ENCODE measurements at regions not wholly inside any gene's neighbourhood (a gene's known extent, or its start where the extent isn't known, plus 50 kb on each side); places are given as distances from the start of the nearest gene placed in this dataset.

DNA sequence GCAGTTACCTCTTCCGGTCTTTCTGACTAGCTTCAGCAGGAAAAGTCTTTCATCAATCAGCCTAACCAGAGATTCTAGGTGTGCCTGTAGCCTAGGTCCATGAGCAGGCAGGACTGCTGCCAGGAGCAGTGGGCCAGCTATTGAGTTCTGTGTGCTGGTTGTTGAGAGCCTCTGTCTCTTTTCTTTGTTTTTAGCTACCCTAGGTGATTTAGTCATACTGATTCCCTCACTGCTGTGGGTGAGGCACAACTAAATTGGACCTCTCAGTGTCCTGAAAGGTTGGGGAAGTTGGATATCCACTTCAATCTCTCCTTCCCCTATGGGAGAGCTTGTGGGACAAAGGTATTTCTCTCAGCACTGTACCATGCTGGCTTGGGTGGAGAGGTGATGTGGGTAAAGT is 354.9 kb downstream of the GPAT3 start:
- Histone ChIP-seq H4K20me1 (ENCODE audit: control insufficient read depth, insufficient read depth) (no peaks in the 10 kb centered on the region), H3K36me3 (ENCODE audit: control insufficient read depth in 2 of 2, insufficient read depth in 2 of 2, low read length in 1 of 2) (no peaks in the 10 kb centered on the region), H3K27ac (ENCODE audit: control insufficient read depth, insufficient read depth) (no peak overlapping the region), H3K4me3 (no peak overlapping the region), H3K9ac (ENCODE audit: control insufficient read depth, insufficient read depth, low read length) (no peak overlapping the region), H3K4me2 (ENCODE audit: control insufficient read depth, insufficient read depth) (no peak overlapping the region), H3K79me2 (ENCODE audit: control insufficient read depth, insufficient read depth, low read length) (no peaks in the 10 kb centered on the region), H3K9me3 (replicated peaks; ENCODE audit: control insufficient read depth, insufficient read depth, low read length) (no peaks in the 10 kb centered on the region), H3K4me1 (ENCODE audit: control insufficient read depth, insufficient read depth, low read length) (no peaks in the 10 kb centered on the region), H3K27me3 (replicated peaks in 1 of 2; ENCODE audit: control insufficient read depth in 2 of 2, insufficient read depth in 2 of 2, low read length in 1 of 2) (no peaks in the 10 kb centered on the region; a peak in 1 of 4 replicates), H2AFZ (ENCODE audit: control insufficient read depth, low read depth, low read length) (no peak overlapping the region)
- ATAC-seq (no peak), FAIRE-seq (no peak), DNase-seq (ENCODE audit: low read depth, low spot score) (no peak)
- ChIA-PET CTCF (no interaction called here), RAD21 (ENCODE audit: unreplicated experiment) (no interaction called here), POLR2A (no interaction called here), SMC1A (ENCODE audit: uncharacterized antibody, unreplicated experiment) (no interaction called here)
- intact Hi-C loops (cut with micrococcal nuclease; ENCODE audit: unreplicated experiment), result no loop called here
- 22% methylated on average over 1 of the region's 1 CpG for WGBS (ENCODE audit: insufficient coverage, insufficient replicate concordance, low lambda C conversion rate, missing lambda C conversion rate)
- TF ChIP-seq PAX5 (IDR thresholded peaks at IDR 0.05; ENCODE audit: borderline replicate concordance, low read depth, low read length) (no peak), HDAC2 (IDR thresholded peaks at IDR 0.05) (no peak), KAT2A (conservative IDR thresholded peaks at IDR 0.05; ENCODE audit: control insufficient read depth, low read depth, low read length) (no peak), ELK1 (IDR thresholded peaks at IDR 0.05; ENCODE audit: low read depth, low read length) (no peak), YBX1 (IDR thresholded peaks at IDR 0.05) (no peak), ZNF384 (IDR thresholded peaks at IDR 0.05; ENCODE audit: borderline replicate concordance, low read depth, low read length) (no peak), CREB1 (IDR thresholded peaks at IDR 0.05; ENCODE audit: low read depth) (no peak), TAF1 (IDR thresholded peaks at IDR 0.05; ENCODE audit: borderline replicate concordance, low read depth, low read length) (no peak), ZBTB33 (IDR thresholded peaks at IDR 0.05) (no peak)
- TF ChIP-seq, protein P1, sequence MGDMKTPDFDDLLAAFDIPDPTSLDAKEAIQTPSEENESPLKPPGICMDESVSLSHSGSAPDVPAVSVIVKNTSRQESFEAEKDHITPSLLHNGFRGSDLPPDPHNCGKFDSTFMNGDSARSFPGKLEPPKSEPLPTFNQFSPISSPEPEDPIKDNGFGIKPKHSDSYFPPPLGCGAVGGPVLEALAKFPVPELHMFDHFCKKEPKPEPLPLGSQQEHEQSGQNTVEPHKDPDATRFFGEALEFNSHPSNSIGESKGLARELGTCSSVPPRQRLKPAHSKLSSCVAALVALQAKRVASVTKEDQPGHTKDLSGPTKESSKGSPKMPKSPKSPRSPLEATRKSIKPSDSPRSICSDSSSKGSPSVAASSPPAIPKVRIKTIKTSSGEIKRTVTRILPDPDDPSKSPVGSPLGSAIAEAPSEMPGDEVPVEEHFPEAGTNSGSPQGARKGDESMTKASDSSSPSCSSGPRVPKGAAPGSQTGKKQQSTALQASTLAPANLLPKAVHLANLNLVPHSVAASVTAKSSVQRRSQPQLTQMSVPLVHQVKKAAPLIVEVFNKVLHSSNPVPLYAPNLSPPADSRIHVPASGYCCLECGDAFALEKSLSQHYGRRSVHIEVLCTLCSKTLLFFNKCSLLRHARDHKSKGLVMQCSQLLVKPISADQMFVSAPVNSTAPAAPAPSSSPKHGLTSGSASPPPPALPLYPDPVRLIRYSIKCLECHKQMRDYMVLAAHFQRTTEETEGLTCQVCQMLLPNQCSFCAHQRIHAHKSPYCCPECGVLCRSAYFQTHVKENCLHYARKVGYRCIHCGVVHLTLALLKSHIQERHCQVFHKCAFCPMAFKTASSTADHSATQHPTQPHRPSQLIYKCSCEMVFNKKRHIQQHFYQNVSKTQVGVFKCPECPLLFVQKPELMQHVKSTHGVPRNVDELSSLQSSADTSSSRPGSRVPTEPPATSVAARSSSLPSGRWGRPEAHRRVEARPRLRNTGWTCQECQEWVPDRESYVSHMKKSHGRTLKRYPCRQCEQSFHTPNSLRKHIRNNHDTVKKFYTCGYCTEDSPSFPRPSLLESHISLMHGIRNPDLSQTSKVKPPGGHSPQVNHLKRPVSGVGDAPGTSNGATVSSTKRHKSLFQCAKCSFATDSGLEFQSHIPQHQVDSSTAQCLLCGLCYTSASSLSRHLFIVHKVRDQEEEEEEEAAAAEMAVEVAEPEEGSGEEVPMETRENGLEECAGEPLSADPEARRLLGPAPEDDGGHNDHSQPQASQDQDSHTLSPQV (IDR thresholded peaks at IDR 0.05), result no peak
- TF ChIP-seq, protein P2, sequence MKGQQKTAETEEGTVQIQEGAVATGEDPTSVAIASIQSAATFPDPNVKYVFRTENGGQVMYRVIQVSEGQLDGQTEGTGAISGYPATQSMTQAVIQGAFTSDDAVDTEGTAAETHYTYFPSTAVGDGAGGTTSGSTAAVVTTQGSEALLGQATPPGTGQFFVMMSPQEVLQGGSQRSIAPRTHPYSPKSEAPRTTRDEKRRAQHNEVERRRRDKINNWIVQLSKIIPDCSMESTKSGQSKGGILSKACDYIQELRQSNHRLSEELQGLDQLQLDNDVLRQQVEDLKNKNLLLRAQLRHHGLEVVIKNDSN (IDR thresholded peaks at IDR 0.05; ENCODE audit: borderline replicate concordance, extremely low read length, insufficient read depth, low read depth, low read length), result no peak
- in situ Hi-C loops (cut with MboI), result no loop called here
- no TSS peak for BruUV-seq (replicated peaks)
